SK-N-SH (cell line): ENCODE measurements at regions not wholly inside any gene's neighbourhood (a gene's known extent, or its start where the extent isn't known, plus 50 kb on each side); places are given as distances from the start of the nearest gene placed in this dataset.

Source experiments
- EP300 ChIP-seq, 2 experiments: IDR thresholded peaks; 2 replicates each; pipeline versions ENCODE4 v1.4.0 to v1.6.1; 2012; ENCODE audit warnings: borderline replicate concordance in 1 of 2, low read depth in 1 of 2, low read length in 1 of 2
- POLR2AphosphoS5 ChIP-seq: IDR thresholded peaks from 2 replicates; pipeline ENCODE4 v1.6.1; 2012; ENCODE audit warnings: low read depth, low read length
- RAD21 ChIP-seq: IDR thresholded peaks from 2 replicates; pipeline ENCODE4 v1.6.1; 2012; ENCODE audit warnings: mild to moderate bottlenecking, low read length
- YY1 ChIP-seq: IDR thresholded peaks from 2 replicates; pipeline ENCODE4 v1.4.0; 2012; ENCODE audit warnings: low read depth, mild to moderate bottlenecking
- TF ChIP-seq, protein P1 (sequence below): fragments of 200-600 bp; sonication (generic); IDR thresholded peaks from 2 replicates; pipeline ENCODE4 v1.6.1; 2017; ENCODE audit warnings: antibody characterized with exemption, mild to moderate bottlenecking, moderate library complexity
- TF ChIP-seq, protein P2 (sequence below): IDR thresholded peaks from 2 replicates; pipeline ENCODE4 v1.6.1; 2012; ENCODE audit warnings: mild to moderate bottlenecking, low read depth, low read length, moderate library complexity

DNA sequence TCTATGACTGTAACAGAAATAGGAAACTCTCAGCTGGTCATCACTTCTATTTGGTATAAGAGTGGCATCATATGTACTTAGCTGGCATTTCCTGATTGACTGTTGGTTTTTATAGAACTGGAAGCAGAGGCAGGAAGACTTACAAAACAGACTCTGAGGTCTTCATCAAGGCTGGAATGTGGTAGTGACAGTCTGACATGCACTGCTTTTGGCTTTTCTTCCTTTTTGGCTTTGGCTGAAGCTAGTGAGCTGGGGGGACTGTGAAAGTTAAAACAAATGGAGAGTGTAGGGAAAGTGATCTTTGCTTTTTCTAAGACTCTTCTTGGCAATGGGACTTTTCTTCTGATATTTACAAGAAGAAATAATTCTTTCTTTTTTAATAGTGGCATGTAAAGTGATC lies 121.1 kb upstream of the SLC4A4 start:
- TF ChIP-seq RAD21: no peak
- TF ChIP-seq YY1: no peak
- TF ChIP-seq, protein P1, sequence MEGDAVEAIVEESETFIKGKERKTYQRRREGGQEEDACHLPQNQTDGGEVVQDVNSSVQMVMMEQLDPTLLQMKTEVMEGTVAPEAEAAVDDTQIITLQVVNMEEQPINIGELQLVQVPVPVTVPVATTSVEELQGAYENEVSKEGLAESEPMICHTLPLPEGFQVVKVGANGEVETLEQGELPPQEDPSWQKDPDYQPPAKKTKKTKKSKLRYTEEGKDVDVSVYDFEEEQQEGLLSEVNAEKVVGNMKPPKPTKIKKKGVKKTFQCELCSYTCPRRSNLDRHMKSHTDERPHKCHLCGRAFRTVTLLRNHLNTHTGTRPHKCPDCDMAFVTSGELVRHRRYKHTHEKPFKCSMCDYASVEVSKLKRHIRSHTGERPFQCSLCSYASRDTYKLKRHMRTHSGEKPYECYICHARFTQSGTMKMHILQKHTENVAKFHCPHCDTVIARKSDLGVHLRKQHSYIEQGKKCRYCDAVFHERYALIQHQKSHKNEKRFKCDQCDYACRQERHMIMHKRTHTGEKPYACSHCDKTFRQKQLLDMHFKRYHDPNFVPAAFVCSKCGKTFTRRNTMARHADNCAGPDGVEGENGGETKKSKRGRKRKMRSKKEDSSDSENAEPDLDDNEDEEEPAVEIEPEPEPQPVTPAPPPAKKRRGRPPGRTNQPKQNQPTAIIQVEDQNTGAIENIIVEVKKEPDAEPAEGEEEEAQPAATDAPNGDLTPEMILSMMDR: no peak
- TF ChIP-seq POLR2AphosphoS5: no peak
- TF ChIP-seq EP300 (IDR thresholded peaks at IDR 0.05; ENCODE audit: borderline replicate concordance in 1 of 2, low read depth in 1 of 2, low read length in 1 of 2): no peak
- TF ChIP-seq, protein P2, sequence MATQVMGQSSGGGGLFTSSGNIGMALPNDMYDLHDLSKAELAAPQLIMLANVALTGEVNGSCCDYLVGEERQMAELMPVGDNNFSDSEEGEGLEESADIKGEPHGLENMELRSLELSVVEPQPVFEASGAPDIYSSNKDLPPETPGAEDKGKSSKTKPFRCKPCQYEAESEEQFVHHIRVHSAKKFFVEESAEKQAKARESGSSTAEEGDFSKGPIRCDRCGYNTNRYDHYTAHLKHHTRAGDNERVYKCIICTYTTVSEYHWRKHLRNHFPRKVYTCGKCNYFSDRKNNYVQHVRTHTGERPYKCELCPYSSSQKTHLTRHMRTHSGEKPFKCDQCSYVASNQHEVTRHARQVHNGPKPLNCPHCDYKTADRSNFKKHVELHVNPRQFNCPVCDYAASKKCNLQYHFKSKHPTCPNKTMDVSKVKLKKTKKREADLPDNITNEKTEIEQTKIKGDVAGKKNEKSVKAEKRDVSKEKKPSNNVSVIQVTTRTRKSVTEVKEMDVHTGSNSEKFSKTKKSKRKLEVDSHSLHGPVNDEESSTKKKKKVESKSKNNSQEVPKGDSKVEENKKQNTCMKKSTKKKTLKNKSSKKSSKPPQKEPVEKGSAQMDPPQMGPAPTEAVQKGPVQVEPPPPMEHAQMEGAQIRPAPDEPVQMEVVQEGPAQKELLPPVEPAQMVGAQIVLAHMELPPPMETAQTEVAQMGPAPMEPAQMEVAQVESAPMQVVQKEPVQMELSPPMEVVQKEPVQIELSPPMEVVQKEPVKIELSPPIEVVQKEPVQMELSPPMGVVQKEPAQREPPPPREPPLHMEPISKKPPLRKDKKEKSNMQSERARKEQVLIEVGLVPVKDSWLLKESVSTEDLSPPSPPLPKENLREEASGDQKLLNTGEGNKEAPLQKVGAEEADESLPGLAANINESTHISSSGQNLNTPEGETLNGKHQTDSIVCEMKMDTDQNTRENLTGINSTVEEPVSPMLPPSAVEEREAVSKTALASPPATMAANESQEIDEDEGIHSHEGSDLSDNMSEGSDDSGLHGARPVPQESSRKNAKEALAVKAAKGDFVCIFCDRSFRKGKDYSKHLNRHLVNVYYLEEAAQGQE: no peak
